B cell (primary cell): ENCODE measurements at regions not wholly inside any gene's neighbourhood (a gene's known extent, or its start where the extent isn't known, plus 50 kb on each side); places are given as distances from the start of the nearest gene placed in this dataset.

Experiments used
- CTCF ChIP-seq: fragments of 200-600 bp; IDR thresholded peaks from one replicate; pipeline ENCODE4 v1.8.0; 2022; ENCODE audit warnings: antibody characterized with exemption, mild to moderate bottlenecking
- EZH2 ChIP-seq: IDR thresholded peaks from 2 replicates; pipeline ENCODE4 v1.6.1; 2012; ENCODE audit warnings: borderline replicate concordance, low read depth, mild to moderate bottlenecking, moderate library complexity, low read length; ENCODE audit not compliant: insufficient read depth, poor library complexity, severe bottlenecking

DNA sequence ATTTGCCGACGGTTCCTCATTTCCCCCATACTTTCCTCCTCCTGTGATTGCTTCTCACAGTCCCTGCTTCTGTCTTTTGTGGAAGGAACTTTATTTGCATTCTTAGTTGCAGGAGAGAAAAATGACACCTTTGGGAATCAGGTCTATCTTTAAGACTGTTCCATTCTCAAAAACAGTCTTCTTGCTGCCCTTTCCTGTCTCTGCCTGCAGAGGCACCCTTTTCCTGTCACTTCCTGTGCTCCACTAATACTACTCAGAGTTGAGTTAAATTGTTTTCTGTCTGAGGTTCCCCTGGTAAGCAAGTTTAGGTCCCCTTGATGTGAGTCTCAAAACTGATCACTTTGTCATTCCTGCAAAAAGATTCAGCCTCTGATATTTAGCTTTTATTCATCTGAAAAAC, 208.8 kb upstream of the CLNK start:
- TF ChIP-seq CTCF (peak; percentile 65), EZH2 (no peak)
